CD4-positive, alpha-beta T cell (primary cell): ENCODE measurements at regions not wholly inside any gene's neighbourhood (a gene's known extent, or its start where the extent isn't known, plus 50 kb on each side); places are given as distances from the start of the nearest gene placed in this dataset.

ENCODE experiments used
- ATAC-seq: fragments of 200-7000 bp; cut with Tn5 transposase; one replicate; pipeline ENCODE4 v1.10.0; 2022; ENCODE audit warnings: mild to moderate bottlenecking; ENCODE audit not compliant: poor library complexity
- CTCF ChIA-PET: fragments of 350-600 bp; sonication (Branson Sonifier 250); formaldehyde crosslinking; loops from one replicate; lab custom pipeline; 2021; ENCODE audit warnings: antibody characterized with exemption, inconsistent platforms; lab: Charles Lee
- POLR2A ChIA-PET: fragments of 350-600 bp; sonication (Branson Sonifier 250); formaldehyde crosslinking; loops from one replicate; lab custom pipeline; 2021; ENCODE audit warnings: antibody characterized with exemption, inconsistent platforms; lab: Charles Lee
- DNase-seq, 14 experiments: peaks; one replicate each; pipeline ENCODE4 v3.0.0-alpha.2; 2013 to 2020; ENCODE audit warnings: mixed read lengths in 2 of 14
- H3K27ac ChIP-seq, 2 donors: one replicate each; pipeline versions ENCODE4 v1.5.1 to v1.7.0; 2013; ENCODE audit warnings: low read length in 2 of 2, low read depth in 1 of 2, mild to moderate bottlenecking in 1 of 2
- H3K27me3 ChIP-seq, 2 experiments: 1 replicate in 1 of 2; 2 replicates in 1 of 2; pipeline versions ENCODE4 v1.6.1 to v1.7.0; 2013; ENCODE audit warnings: low read length in 2 of 2, control low read depth in 1 of 2, mild to moderate bottlenecking in 1 of 2, moderate library complexity in 1 of 2; ENCODE audit not compliant: insufficient read depth in 2 of 2, control insufficient read depth in 1 of 2
- H3K36me3 ChIP-seq: one replicate; pipeline ENCODE4 v1.6.1; 2013; ENCODE audit warnings: low read length, control low read depth; ENCODE audit not compliant: insufficient read depth
- H3K4me1 ChIP-seq: one replicate; pipeline ENCODE4 v1.6.1; 2013; ENCODE audit warnings: low read length, control low read depth; ENCODE audit not compliant: insufficient read depth
- H3K4me3 ChIP-seq: one replicate; pipeline ENCODE4 v1.5.1; 2013; ENCODE audit warnings: mild to moderate bottlenecking, low read length, moderate library complexity
- H3K9me3 ChIP-seq, 2 experiments: 1 replicate in 1 of 2; 2 replicates in 1 of 2; pipeline versions ENCODE4 v1.6.1 to v1.7.0; 2013; ENCODE audit warnings: low read length in 2 of 2, mild to moderate bottlenecking in 2 of 2, control low read depth in 1 of 2, moderate library complexity in 1 of 2; ENCODE audit not compliant: control insufficient read depth in 1 of 2, insufficient read depth in 1 of 2
- H3K27ac Mint-ChIP-seq: one replicate; pipeline ENCODE4 v1.8.0; 2020; ENCODE audit warnings: mixed read lengths
- H3K27me3 Mint-ChIP-seq: one replicate; pipeline ENCODE4 v1.8.0; 2021; ENCODE audit warnings: mixed read lengths
- H3K36me3 Mint-ChIP-seq: one replicate; pipeline ENCODE4 v1.8.0; 2021; ENCODE audit warnings: low read depth, mixed read lengths
- H3K4me1 Mint-ChIP-seq: one replicate; pipeline ENCODE4 v1.8.0; 2021; ENCODE audit warnings: low read depth, mixed read lengths
- H3K4me3 Mint-ChIP-seq: one replicate; pipeline ENCODE4 v1.8.0; 2020; ENCODE audit warnings: mild to moderate bottlenecking, mixed read lengths
- H3K9me3 Mint-ChIP-seq: one replicate; pipeline ENCODE4 v1.8.0; 2020; ENCODE audit warnings: mixed read lengths
- CTCF ChIP-seq: fragments of 200-600 bp; IDR thresholded peaks from one replicate; pipeline ENCODE4 v1.8.0; 2022; ENCODE audit warnings: antibody characterized with exemption, mild to moderate bottlenecking
- intact Hi-C, 2 experiments: fragments of 100-400 bp; cut with DNase I in 1 of 2; cut with micrococcal nuclease in 1 of 2; formaldehyde crosslinking; loops; one replicate each; pipeline versions ENCODE4 v1.15.1 to v1.9.0; 2023 to 2025; cut with DNase I, micrococcal nuclease

GRCh38 chr13:52926971-52927370, 78.5 kb upstream of the PCDH8 start:
- ChIA-PET POLR2A (no interaction called here), CTCF (no interaction called here)
- no peaks in the 10 kb centered on the region for H3K9me3 Mint-ChIP-seq
- Histone ChIP-seq H3K36me3 (no peaks in the 10 kb centered on the region), H3K9me3 (no peaks in the 10 kb centered on the region), H3K4me1 (no peaks in the 10 kb centered on the region), H3K27ac (no peak overlapping the region), H3K27me3 (no peaks in the 10 kb centered on the region), H3K4me3 (no peak overlapping the region)
- peaks cover 13% of the 10 kb centered on the region for H3K27me3 Mint-ChIP-seq
- intact Hi-C loops: no loop called here
- no peak overlapping the region for H3K27ac Mint-ChIP-seq
- H3K4me1 Mint-ChIP-seq: no peaks in the 10 kb centered on the region
- no peaks in the 10 kb centered on the region for H3K36me3 Mint-ChIP-seq
- no peak for TF ChIP-seq CTCF
- H3K4me3 Mint-ChIP-seq: no peak overlapping the region
- no peak for DNase-seq
- no peak for ATAC-seq

- Mint-ChIP-seq H3K27me3 (peaks cover 13% of the 10 kb centered on the region), H3K4me3 (no peak overlapping the region), H3K4me1 (no peaks in the 10 kb centered on the region), H3K36me3 (no peaks in the 10 kb centered on the region), H3K9me3 (no peaks in the 10 kb centered on the region), H3K27ac (no peak overlapping the region)
- TF ChIP-seq CTCF: no peak
- Histone ChIP-seq H3K4me1 (no peaks in the 10 kb centered on the region), H3K9me3 (no peaks in the 10 kb centered on the region), H3K27me3 (no peaks in the 10 kb centered on the region), H3K27ac (no peak overlapping the region), H3K36me3 (no peaks in the 10 kb centered on the region), H3K4me3 (no peak overlapping the region)
- DNase-seq (no peak), ATAC-seq (no peak)
- intact Hi-C loops: no loop called here
- POLR2A ChIA-PET: no interaction called here
- CTCF ChIA-PET: no interaction called here
These were observed 77.4 kb upstream of the PCDH8 start for GRCh38 chr13:52925775-52926285.

GRCh38 chr13:52925251-52925650, 76.8 kb upstream of the PCDH8 start:
- ChIA-PET CTCF (no interaction called here), POLR2A (no interaction called here)
- Mint-ChIP-seq H3K27ac (no peak overlapping the region), H3K36me3 (no peaks in the 10 kb centered on the region), H3K27me3 (peaks cover 15% of the 10 kb centered on the region), H3K9me3 (no peaks in the 10 kb centered on the region), H3K4me3 (no peak overlapping the region), H3K4me1 (no peaks in the 10 kb centered on the region)
- H3K9me3 ChIP-seq: no peaks in the 10 kb centered on the region
- no peak for ATAC-seq
- no peak overlapping the region for H3K4me3 ChIP-seq
- intact Hi-C loops: no loop called here
- H3K36me3 ChIP-seq: no peaks in the 10 kb centered on the region
- no peaks in the 10 kb centered on the region for H3K4me1 ChIP-seq
- H3K27me3 ChIP-seq: no peaks in the 10 kb centered on the region
- no peak for TF ChIP-seq CTCF
- no peak overlapping the region for H3K27ac ChIP-seq
- no peak for DNase-seq
